ENCODE measurements at regions not wholly inside any gene's neighbourhood (a gene's known extent, or its start where the extent isn't known, plus 50 kb on each side); places are given as distances from the start of the nearest gene placed in this dataset.

DNA sequence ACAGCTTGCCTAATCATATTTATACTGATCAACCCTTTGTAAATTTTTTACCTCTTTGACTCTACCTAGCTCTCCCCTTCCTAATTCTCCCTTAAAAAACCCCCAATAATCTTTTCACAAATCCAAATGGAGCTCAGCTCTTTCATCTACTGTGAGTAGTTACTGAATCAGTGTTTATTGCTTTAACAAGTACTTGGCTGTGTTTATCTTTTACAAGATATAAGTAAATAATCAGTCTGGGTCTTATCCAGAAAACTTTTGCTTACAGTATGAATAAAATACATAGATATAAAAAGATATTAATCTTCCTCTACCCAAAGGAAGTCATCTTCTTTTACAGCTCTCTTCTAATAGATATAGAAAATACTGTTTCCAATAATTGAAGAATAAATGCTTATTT, 366.4 kb downstream of the RAP2B start:
- TF ChIP-seq E2F1 (CRISPR knock-in tag; IDR thresholded peaks at IDR 0.05) (no peak), SP1 (CRISPR knock-in tag; conservative IDR thresholded peaks at IDR 0.05) (no peak), SMAD3 (CRISPR knock-in tag; IDR thresholded peaks at IDR 0.05; ENCODE audit: borderline replicate concordance) (no peak), ZSCAN18 (CRISPR knock-in tag; IDR thresholded peaks at IDR 0.05) (no peak), CBFB (CRISPR knock-in tag; IDR thresholded peaks at IDR 0.05; ENCODE audit: low read depth) (no peak), E2F5 (CRISPR knock-in tag; IDR thresholded peaks at IDR 0.05) (no peak), HMGA2 (CRISPR knock-in tag; IDR thresholded peaks at IDR 0.05) (no peak), ATF2 (CRISPR knock-in tag; IDR thresholded peaks at IDR 0.05; ENCODE audit: borderline replicate concordance, low read depth) (no peak), TEAD1 (CRISPR knock-in tag; IDR thresholded peaks at IDR 0.05) (no peak), FOXP4 (CRISPR knock-in tag; IDR thresholded peaks at IDR 0.05) (no peak), ATF6 (CRISPR knock-in tag; IDR thresholded peaks at IDR 0.05) (no peak), ZNF232 (CRISPR knock-in tag; IDR thresholded peaks at IDR 0.05) (no peak), PRRX2 (CRISPR knock-in tag; IDR thresholded peaks at IDR 0.05) (no peak), ETV6 (CRISPR knock-in tag; IDR thresholded peaks at IDR 0.05) (no peak), FOXK1 (CRISPR knock-in tag; IDR thresholded peaks at IDR 0.05) (no peak)
- TF ChIP-seq, protein P1, sequence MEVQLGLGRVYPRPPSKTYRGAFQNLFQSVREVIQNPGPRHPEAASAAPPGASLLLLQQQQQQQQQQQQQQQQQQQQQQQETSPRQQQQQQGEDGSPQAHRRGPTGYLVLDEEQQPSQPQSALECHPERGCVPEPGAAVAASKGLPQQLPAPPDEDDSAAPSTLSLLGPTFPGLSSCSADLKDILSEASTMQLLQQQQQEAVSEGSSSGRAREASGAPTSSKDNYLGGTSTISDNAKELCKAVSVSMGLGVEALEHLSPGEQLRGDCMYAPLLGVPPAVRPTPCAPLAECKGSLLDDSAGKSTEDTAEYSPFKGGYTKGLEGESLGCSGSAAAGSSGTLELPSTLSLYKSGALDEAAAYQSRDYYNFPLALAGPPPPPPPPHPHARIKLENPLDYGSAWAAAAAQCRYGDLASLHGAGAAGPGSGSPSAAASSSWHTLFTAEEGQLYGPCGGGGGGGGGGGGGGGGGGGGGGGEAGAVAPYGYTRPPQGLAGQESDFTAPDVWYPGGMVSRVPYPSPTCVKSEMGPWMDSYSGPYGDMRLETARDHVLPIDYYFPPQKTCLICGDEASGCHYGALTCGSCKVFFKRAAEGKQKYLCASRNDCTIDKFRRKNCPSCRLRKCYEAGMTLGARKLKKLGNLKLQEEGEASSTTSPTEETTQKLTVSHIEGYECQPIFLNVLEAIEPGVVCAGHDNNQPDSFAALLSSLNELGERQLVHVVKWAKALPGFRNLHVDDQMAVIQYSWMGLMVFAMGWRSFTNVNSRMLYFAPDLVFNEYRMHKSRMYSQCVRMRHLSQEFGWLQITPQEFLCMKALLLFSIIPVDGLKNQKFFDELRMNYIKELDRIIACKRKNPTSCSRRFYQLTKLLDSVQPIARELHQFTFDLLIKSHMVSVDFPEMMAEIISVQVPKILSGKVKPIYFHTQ (CRISPR knock-in tag; IDR thresholded peaks at IDR 0.05), result no peak
- TF ChIP-seq, protein P2, sequence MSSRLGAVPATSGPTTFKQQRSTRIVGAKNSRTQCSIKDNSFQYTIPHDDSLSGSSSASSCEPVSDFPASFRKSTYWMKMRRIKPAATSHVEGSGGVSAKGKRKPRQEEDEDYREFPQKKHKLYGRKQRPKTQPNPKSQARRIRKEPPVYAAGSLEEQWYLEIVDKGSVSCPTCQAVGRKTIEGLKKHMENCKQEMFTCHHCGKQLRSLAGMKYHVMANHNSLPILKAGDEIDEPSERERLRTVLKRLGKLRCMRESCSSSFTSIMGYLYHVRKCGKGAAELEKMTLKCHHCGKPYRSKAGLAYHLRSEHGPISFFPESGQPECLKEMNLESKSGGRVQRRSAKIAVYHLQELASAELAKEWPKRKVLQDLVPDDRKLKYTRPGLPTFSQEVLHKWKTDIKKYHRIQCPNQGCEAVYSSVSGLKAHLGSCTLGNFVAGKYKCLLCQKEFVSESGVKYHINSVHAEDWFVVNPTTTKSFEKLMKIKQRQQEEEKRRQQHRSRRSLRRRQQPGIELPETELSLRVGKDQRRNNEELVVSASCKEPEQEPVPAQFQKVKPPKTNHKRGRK (CRISPR knock-in tag; IDR thresholded peaks at IDR 0.05; ENCODE audit: borderline replicate concordance), result no peak
- TF ChIP-seq, protein P3, sequence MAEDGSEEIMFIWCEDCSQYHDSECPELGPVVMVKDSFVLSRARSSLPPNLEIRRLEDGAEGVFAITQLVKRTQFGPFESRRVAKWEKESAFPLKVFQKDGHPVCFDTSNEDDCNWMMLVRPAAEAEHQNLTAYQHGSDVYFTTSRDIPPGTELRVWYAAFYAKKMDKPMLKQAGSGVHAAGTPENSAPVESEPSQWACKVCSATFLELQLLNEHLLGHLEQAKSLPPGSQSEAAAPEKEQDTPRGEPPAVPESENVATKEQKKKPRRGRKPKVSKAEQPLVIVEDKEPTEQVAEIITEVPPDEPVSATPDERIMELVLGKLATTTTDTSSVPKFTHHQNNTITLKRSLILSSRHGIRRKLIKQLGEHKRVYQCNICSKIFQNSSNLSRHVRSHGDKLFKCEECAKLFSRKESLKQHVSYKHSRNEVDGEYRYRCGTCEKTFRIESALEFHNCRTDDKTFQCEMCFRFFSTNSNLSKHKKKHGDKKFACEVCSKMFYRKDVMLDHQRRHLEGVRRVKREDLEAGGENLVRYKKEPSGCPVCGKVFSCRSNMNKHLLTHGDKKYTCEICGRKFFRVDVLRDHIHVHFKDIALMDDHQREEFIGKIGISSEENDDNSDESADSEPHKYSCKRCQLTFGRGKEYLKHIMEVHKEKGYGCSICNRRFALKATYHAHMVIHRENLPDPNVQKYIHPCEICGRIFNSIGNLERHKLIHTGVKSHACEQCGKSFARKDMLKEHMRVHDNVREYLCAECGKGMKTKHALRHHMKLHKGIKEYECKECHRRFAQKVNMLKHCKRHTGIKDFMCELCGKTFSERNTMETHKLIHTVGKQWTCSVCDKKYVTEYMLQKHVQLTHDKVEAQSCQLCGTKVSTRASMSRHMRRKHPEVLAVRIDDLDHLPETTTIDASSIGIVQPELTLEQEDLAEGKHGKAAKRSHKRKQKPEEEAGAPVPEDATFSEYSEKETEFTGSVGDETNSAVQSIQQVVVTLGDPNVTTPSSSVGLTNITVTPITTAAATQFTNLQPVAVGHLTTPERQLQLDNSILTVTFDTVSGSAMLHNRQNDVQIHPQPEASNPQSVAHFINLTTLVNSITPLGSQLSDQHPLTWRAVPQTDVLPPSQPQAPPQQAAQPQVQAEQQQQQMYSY (CRISPR knock-in tag; IDR thresholded peaks at IDR 0.05), result no peak
- Mint-ChIP-seq H3K36me3 (peaks cover 10% of the 10 kb centered on the region), H3K4me1 (no peaks in the 10 kb centered on the region), H3K4me3 (no peak overlapping the region), H3K9me3 (peaks cover 28% of the 10 kb centered on the region), H3K27me3 (ENCODE audit: low read depth) (no peaks in the 10 kb centered on the region; the same call in 1 of the 2 replicates), H3K27ac (no peak overlapping the region)
- POLR2A ChIA-PET, result no interaction called here
- CTCF ChIA-PET, result no interaction called here
- ATAC-seq (no peak), DNase-seq (ENCODE audit: low spot score) (no peak)

Measured in WTC11 (cell line).